Heart right ventricle (tissue), 16 donors: ENCODE measurements at regions not wholly inside any gene's neighbourhood (a gene's known extent, or its start where the extent isn't known, plus 50 kb on each side); places are given as distances from the start of the nearest gene placed in this dataset.

Experiments
- ATAC-seq, 8 donors: fragments of 200-7000 bp; cut with Tn5 transposase; one replicate each; pipeline ENCODE4 v1.9.1; 2020; ENCODE audit warnings: mild to moderate bottlenecking in 8 of 8, moderate library complexity in 8 of 8, moderate number of reproducible peaks in 1 of 8
- DNase-seq, 2 donors: peaks; one replicate each; pipeline ENCODE4 v3.0.0-alpha.2; 2020
- H3K27ac ChIP-seq, 10 donors: fragments of 200-600 bp; sonication (generic) in 2 of 10; one replicate each; pipeline versions ENCODE4 v1.5.0 to v1.8.0; 2020 to 2022; ENCODE audit warnings: mild to moderate bottlenecking in 3 of 10
- H3K27me3 ChIP-seq, 7 donors: fragments of 200-600 bp; one replicate each; pipeline ENCODE4 v1.8.0; 2021 to 2022; ENCODE audit warnings: mild to moderate bottlenecking in 2 of 7
- H3K36me3 ChIP-seq, 9 donors: fragments of 200-600 bp; sonication (generic) in 1 of 9; one replicate each; pipeline versions ENCODE4 v1.5.0 to v1.8.0; 2020 to 2022; ENCODE audit warnings: mild to moderate bottlenecking in 2 of 9
- H3K4me1 ChIP-seq, 9 donors: fragments of 200-600 bp; sonication (generic) in 1 of 9; one replicate each; pipeline versions ENCODE4 v1.5.0 to v1.8.0; 2020 to 2022; ENCODE audit warnings: mild to moderate bottlenecking in 4 of 9
- H3K4me3 ChIP-seq, 10 donors: fragments of 200-600 bp; sonication (generic) in 2 of 10; one replicate each; pipeline versions ENCODE4 v1.5.0 to v1.8.0; 2020 to 2022; ENCODE audit warnings: mild to moderate bottlenecking in 7 of 10, moderate library complexity in 2 of 10
- H3K9me3 ChIP-seq, 11 donors: fragments of 200-600 bp in 10 of 11; sonication (generic) in 2 of 11; one replicate each; pipeline versions ENCODE4 v1.5.0 to v1.8.0; 2013 to 2022; ENCODE audit warnings: mild to moderate bottlenecking in 2 of 11, control low read depth in 1 of 11, moderate library complexity in 1 of 11
- WGBS, 2 donors: extraction: QIAGEN DNeasy Blood & Tissue Kit; methylation state at CpG; one replicate each; pipeline ENCODE4 v1.1.7; 2013; ENCODE audit warnings: inconsistent platforms in 1 of 2; 5-methylcytosine and 5-hydroxymethylcytosine counted together
- intact Hi-C, 10 donors: fragments of 100-400 bp; cut with DNase I; formaldehyde crosslinking; loops; one replicate each; pipeline versions ENCODE4 v1.11.1 to v1.14.2; 2022
- TF ChIP-seq, protein P1 (sequence below), 9 donors: fragments of 200-600 bp; sonication (generic) in 2 of 9; IDR thresholded peaks; one replicate each; pipeline versions ENCODE4 v1.5.0 to v1.8.0; 2021 to 2022; ENCODE audit warnings: antibody characterized with exemption in 9 of 9, mild to moderate bottlenecking in 5 of 9, moderate library complexity in 1 of 9
- donor health status: Arrhythmogenic right ventricular cardiomyopathy.
- donor health status: ischemic (EF 13 %, LVEDD 7.1; RV severe dilation, severe dysfunction).
- donor health status: healthy with polysubstance abuse.
- donor health status: DM: no; HTN: yes; CAD: no.
- donor health status: DM: no; HTN: no; CAD: no.
- donor health status: ischemic (EF 25% LVEDD 6.9; RV normal size, moderate dysfunction).
- donor health status: ischemic (EF 25% LVEDD 5.7; RV mildly dilated, moderate dysfunction).
- donor health status: healthy.
- donor health status: DM: yes; HTN: yes; CAD: no.
- donor health status: Ischemic cardiomyopathy.
- donor health status: ischemic (EF 35%, LVEDD 5.7; RV mildly dilated, moderate dysfunction).
- donor health status: nonischemic (EF 11% LVEDD 7.7; RV severe dilation, severe dysfunction).
- donor health status: DM: yes; HTN: yes; CAD: no.
- donor health status: PGD.
- donor health status: ischemic (EF 29% LVEDD 5.4; RV normal size, mild dysfunction).
- donor health status: nonischemic (EF 23%, LVEDD 6.1; RV moderate dilation, normal function).

DNA sequence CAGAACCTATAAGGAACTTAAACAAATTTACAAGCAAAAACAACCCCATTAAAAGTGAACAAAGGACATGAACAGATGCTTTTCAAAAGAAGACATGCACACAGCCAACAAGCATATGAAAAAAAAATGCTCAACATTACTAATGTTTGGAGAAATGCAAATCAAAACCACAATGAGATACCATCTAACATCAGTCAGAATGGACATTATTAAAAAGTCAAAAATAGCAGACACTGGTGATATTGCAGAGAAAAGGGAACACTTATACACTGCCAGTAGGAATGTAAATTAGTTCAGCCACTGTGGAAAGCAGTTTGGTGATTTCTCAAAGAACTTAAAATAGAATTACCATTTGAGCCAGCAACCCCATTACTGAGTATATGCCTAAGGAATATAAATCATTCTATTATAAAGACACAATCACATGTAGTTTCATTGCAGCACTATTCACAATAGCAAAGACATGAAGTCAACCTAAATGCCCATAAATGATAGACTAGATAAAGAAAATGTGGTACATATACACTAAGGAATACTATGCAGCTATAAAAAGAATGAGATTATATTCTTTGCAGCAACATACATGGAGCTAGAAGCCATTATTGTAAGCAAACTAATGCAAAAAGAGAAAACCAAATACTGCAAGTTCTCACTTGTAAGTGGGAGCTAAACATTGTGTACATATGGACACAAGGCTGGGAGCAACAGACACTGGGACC is 1509.4 kb downstream of the TECRL start:
- ATAC-seq (no peak), DNase-seq (no peak)
- H3K27me3 ChIP-seq = no peaks in the 10 kb centered on the region
- peaks cover 0 to 34% (median 0%) of the 10 kb centered on the region in 11 donors for H3K9me3 ChIP-seq
- intact Hi-C loops = no loop called here
- TF ChIP-seq, protein P1, sequence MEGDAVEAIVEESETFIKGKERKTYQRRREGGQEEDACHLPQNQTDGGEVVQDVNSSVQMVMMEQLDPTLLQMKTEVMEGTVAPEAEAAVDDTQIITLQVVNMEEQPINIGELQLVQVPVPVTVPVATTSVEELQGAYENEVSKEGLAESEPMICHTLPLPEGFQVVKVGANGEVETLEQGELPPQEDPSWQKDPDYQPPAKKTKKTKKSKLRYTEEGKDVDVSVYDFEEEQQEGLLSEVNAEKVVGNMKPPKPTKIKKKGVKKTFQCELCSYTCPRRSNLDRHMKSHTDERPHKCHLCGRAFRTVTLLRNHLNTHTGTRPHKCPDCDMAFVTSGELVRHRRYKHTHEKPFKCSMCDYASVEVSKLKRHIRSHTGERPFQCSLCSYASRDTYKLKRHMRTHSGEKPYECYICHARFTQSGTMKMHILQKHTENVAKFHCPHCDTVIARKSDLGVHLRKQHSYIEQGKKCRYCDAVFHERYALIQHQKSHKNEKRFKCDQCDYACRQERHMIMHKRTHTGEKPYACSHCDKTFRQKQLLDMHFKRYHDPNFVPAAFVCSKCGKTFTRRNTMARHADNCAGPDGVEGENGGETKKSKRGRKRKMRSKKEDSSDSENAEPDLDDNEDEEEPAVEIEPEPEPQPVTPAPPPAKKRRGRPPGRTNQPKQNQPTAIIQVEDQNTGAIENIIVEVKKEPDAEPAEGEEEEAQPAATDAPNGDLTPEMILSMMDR (IDR thresholded peaks at IDR 0.05) = no peak
- no peaks in the 10 kb centered on the region for H3K4me1 ChIP-seq
- no peak overlapping the region for H3K27ac ChIP-seq
- no peak overlapping the region for H3K4me3 ChIP-seq
- no peaks in the 10 kb centered on the region for H3K36me3 ChIP-seq

- intact Hi-C loops = no loop called here
- H3K9me3 ChIP-seq = peaks cover 0 to 34% (median 0%) of the 10 kb centered on the region in 11 donors
- H3K4me1 ChIP-seq = no peaks in the 10 kb centered on the region
- no peaks in the 10 kb centered on the region for H3K27me3 ChIP-seq
- no peaks in the 10 kb centered on the region for H3K36me3 ChIP-seq
- no peak for ATAC-seq
- DNase-seq = no peak
- no peak overlapping the region for H3K4me3 ChIP-seq
- TF ChIP-seq, protein P1 (IDR thresholded peaks at IDR 0.05) = no peak
- H3K27ac ChIP-seq = no peak overlapping the region
- 67 to 91% methylated on average over 5 of the region's 5 CpGs for WGBS, 2 donors
These were observed 1511.1 kb downstream of the TECRL start for GRCh38 chr4:62898115-62898514.

DNA sequence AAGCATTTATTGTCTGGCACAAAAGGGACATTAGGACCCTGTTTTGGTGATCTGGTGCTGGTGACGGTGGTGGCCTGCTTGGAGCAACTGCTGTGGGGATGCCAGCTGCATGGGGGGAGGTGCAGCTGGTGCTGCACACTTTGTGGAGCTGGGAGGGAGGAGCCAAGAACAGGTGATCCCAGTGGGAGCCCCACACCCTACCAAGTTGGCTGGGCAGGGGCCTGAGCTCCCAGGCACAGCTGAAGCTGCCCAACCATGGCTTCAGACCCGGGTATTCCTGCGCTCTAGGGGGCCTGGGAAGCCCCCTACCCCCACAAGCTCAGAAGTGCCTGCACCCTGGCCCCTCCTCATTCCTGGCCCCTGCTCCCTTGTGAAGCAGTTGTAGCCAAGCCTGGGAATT is 1512.5 kb downstream of the TECRL start:
- DNase-seq (no peak), ATAC-seq (no peak)
- no peaks in the 10 kb centered on the region for H3K36me3 ChIP-seq
- intact Hi-C loops = no loop called here
- no peaks in the 10 kb centered on the region for H3K4me1 ChIP-seq
- no peaks in the 10 kb centered on the region for H3K27me3 ChIP-seq
- H3K27ac ChIP-seq = no peak overlapping the region
- no peak overlapping the region for H3K4me3 ChIP-seq
- TF ChIP-seq, protein P1 (IDR thresholded peaks at IDR 0.05) = no peak
- peaks cover 0 to 34% (median 0%) of the 10 kb centered on the region in 11 donors for H3K9me3 ChIP-seq
- 75 to 77% methylated on average over 3 of the region's 3 CpGs for WGBS, 2 donors

DNA sequence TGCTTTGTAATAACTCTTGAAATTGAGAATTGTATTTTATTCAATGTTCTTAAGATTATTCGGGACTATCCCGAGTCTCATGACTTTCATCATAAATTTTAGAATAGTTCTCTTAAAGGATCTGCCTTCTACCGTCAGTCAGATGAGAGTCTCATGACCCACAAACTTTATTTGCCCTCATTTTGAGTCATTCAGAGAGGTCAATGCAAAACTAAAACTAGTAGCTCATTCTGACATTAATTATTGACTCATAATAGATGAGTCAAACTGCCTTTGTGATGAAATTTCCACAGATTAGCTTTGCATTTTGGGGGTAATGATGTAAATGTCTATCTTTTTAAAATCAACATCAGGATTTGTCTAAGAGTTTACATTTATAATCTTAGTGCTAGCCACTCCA is 1527.3 kb downstream of the TECRL start:
- peaks cover 0 to 5% (median 0%) of the 10 kb centered on the region in 11 donors for H3K9me3 ChIP-seq
- intact Hi-C loops = no loop called here
- no peaks in the 10 kb centered on the region for H3K4me1 ChIP-seq
- H3K4me3 ChIP-seq = no peak overlapping the region
- no peaks in the 10 kb centered on the region for H3K27me3 ChIP-seq
- no peaks in the 10 kb centered on the region for H3K36me3 ChIP-seq
- H3K27ac ChIP-seq = no peak overlapping the region
- TF ChIP-seq, protein P1 (IDR thresholded peaks at IDR 0.05) = no peak
- no peak for DNase-seq
- 83 to 90% methylated on average over 3 of the region's 3 CpGs for WGBS, 2 donors
- ATAC-seq = no peak
